ENCODE measurements at regions not wholly inside any gene's neighbourhood (a gene's known extent, or its start where the extent isn't known, plus 50 kb on each side); places are given as distances from the start of the nearest gene placed in this dataset.

DNA sequence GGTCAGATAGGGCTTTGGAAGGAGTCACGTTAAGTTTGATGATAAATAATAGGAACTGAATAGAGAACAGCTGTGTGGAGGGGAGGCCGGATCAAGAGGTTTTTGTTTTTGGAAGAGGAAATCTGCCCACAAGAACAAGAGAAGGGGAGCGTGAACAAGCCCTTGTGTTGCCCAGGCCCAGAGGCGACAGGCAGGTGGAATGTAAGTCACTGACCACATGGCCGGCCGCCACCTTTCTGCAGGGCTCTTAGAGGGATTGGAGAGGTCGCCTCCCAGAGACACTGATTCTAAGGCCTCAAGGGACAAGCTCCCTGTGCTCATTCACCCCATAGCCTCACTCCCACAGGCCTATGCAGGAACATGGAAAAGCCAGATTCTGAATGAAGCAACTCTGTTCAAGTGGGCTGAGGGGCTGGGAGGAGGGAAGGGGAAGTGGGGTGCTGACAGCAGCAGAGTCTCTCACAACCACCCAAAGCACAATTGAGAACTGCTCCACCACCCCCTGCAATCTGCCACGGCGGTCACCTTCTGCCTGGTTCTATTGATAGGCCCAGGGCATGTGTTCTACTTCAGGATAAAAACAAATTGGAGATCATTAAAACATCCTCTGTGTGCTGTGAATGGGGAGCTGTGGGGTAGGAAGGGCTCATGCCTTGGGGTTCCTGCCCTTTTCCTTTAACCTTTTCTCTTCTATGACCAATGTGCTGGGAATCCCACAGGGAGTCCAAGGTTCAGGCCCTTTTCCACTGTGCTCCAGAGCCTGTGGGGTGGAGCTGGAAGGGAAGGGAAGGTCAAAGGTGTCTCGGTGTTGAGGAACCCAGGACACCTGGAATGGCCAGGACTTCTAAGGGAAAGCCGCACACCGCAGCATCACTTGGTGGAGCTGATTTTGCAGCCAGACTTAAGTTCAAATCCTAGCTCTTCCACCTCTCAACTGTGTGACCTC lies 63.3 kb upstream of the PARP1 start:
- TF ChIP-seq CCAR2 (optimal IDR thresholded peaks at IDR 0.05; ENCODE audit: low read depth, low read length) (no peak), NBN (conservative IDR thresholded peaks at IDR 0.05) (no peak), POLR2A (IDR thresholded peaks at IDR 0.05; ENCODE audit: insufficient read depth in 1 of 2, low read depth in 2 of 2, low read length in 2 of 2) (no peak)
